ENCODE measurements at regions not wholly inside any gene's neighbourhood (a gene's known extent, or its start where the extent isn't known, plus 50 kb on each side); places are given as distances from the start of the nearest gene placed in this dataset.

GRCh38 chr10:109432281-109432680 is 491.0 kb downstream of the XPNPEP1 start:
- ATAC-seq = no peak
- no TSS peak for BruUV-seq (replicated peaks)

More at GRCh38 chr10:109432281-109432680, 491.0 kb downstream of the XPNPEP1 start:
- Histone ChIP-seq H3K27ac (ENCODE audit: low read depth, low read length) (no peak overlapping the region), H2AFZ (ENCODE audit: low read depth, low read length, poor library complexity, severe bottlenecking) (no peak overlapping the region), H3K4me1 (ENCODE audit: control insufficient read depth in 1 of 2, insufficient read depth in 2 of 2, low read length in 2 of 2) (no peaks in the 10 kb centered on the region), H3K9ac (ENCODE audit: low read length) (no peak overlapping the region), H3K9me3 (ENCODE audit: control insufficient read depth in 1 of 2, insufficient read depth in 1 of 2, low read depth in 1 of 2, low read length in 2 of 2) (peaks cover 0 to 35% of the 10 kb centered on the region in 2 experiments; a peak in 2 of 4 replicates), H3K27me3 (ENCODE audit: insufficient read depth, low read length) (no peaks in the 10 kb centered on the region), H3K79me2 (ENCODE audit: insufficient read depth, low read length) (no peaks in the 10 kb centered on the region), H3K4me2 (ENCODE audit: low read length) (no peak overlapping the region), H3K4me3 (replicated peaks in 1 of 2; ENCODE audit: low read depth in 1 of 2, low read length in 2 of 2) (no peak overlapping the region), H3K9me2 (ENCODE audit: insufficient read depth) (no peaks in the 10 kb centered on the region), H4K20me1 (ENCODE audit: insufficient read depth) (no peaks in the 10 kb centered on the region), H3K36me3 (ENCODE audit: control insufficient read depth in 1 of 2, insufficient read depth in 2 of 2, low read length in 2 of 2) (no peaks in the 10 kb centered on the region)
- no peak for DNase-seq (ENCODE audit: low read depth, low spot score)
- ChIA-PET CTCF (no interaction called here), RAD21 (ENCODE audit: low non-redundant PET in 1 of 2, low total read pairs in 2 of 2, uncharacterized antibody in 2 of 2, unreplicated experiment in 2 of 2) (no interaction called here), POLR2A (no interaction called here)
- intact Hi-C loops (cut with micrococcal nuclease) = no loop called here
- TF ChIP-seq REST (IDR thresholded peaks at IDR 0.05; ENCODE audit: low read depth) = no peak
- TF ChIP-seq EZH2phosphoT487 (IDR thresholded peaks at IDR 0.05; ENCODE audit: borderline replicate concordance) = no peak
- no peak for TF ChIP-seq TCF7L2 (IDR thresholded peaks at IDR 0.05; ENCODE audit: borderline replicate concordance, extremely low read depth, insufficient read depth, insufficient read length)
- no peak for TF ChIP-seq ELF1 (IDR thresholded peaks at IDR 0.05; ENCODE audit: borderline replicate concordance, low read depth)
- TF ChIP-seq ZBTB33 (IDR thresholded peaks at IDR 0.05; ENCODE audit: extremely low read depth, insufficient replicate concordance, low read length) = no peak
- TF ChIP-seq SRF (IDR thresholded peaks at IDR 0.05; ENCODE audit: low read depth) = no peak
- TF ChIP-seq SIN3A (IDR thresholded peaks at IDR 0.05; ENCODE audit: low read depth) = no peak
- no peak for TF ChIP-seq ZNF274 (IDR thresholded peaks at IDR 0.05; ENCODE audit: low read depth, low read length)
- no peak for TF ChIP-seq FOSL1 (IDR thresholded peaks at IDR 0.05; ENCODE audit: low read depth)
- no peak for TF ChIP-seq MAX (IDR thresholded peaks at IDR 0.05)

All from HCT116 (cell line).